Sigmoid colon (tissue), 6 donors: ENCODE measurements at regions not wholly inside any gene's neighbourhood (a gene's known extent, or its start where the extent isn't known, plus 50 kb on each side); places are given as distances from the start of the nearest gene placed in this dataset.

Experiments used
- DNase-seq: peaks from one replicate; pipeline ENCODE4 v3.0.0-alpha.2; 2019
- H3K27ac ChIP-seq, 4 donors: fragments of 200-600 bp; sonication (generic); one replicate each; pipeline ENCODE4 v1.5.1; 2016 to 2019; ENCODE audit warnings: mild to moderate bottlenecking in 1 of 4
- H3K27me3 ChIP-seq, 3 donors: fragments of 200-600 bp; sonication (generic); one replicate each; pipeline ENCODE4 v1.5.1; 2019; ENCODE audit warnings: mild to moderate bottlenecking in 1 of 3
- H3K36me3 ChIP-seq, 4 donors: fragments of 200-600 bp; sonication (generic); one replicate each; pipeline ENCODE4 v1.5.1; 2016 to 2019
- H3K4me1 ChIP-seq, 4 donors: fragments of 200-600 bp; sonication (generic); one replicate each; pipeline ENCODE4 v1.5.1; 2017 to 2019
- H3K4me3 ChIP-seq, 4 donors: fragments of 200-600 bp; sonication (generic); one replicate each; pipeline ENCODE4 v1.5.1; 2017 to 2019; ENCODE audit warnings: mild to moderate bottlenecking in 2 of 4, moderate library complexity in 1 of 4
- H3K9me3 ChIP-seq, 4 donors: fragments of 200-600 bp in 3 of 4; sonication (generic) in 3 of 4; one replicate each; pipeline versions ENCODE4 v1.5.1 to v1.6.1; 2013 to 2019
- EP300 ChIP-seq, 4 donors: sonication (generic); formaldehyde crosslinking; IDR thresholded peaks; one replicate each; pipeline ENCODE4 v1.6.1; 2017; ENCODE audit warnings: antibody characterized with exemption in 4 of 4
- POLR2A ChIP-seq, 2 donors: fragments of 450-650 bp; IDR thresholded peaks; one replicate each; pipeline ENCODE4 v1.6.1; 2016; ENCODE audit warnings: antibody characterized with exemption in 2 of 2, mild to moderate bottlenecking in 2 of 2, moderate library complexity in 2 of 2
- POLR2AphosphoS5 ChIP-seq, 4 donors: sonication (generic); formaldehyde crosslinking; IDR thresholded peaks; one replicate each; pipeline ENCODE4 v1.6.1; 2017; ENCODE audit warnings: antibody characterized with exemption in 4 of 4
- WGBS, 2 donors: extraction: QIAGEN DNeasy Blood & Tissue Kit; methylation state at CpG; one replicate each; pipeline ENCODE4 v1.1.7; 2013; 5-methylcytosine and 5-hydroxymethylcytosine counted together
- intact Hi-C: fragments of 100-400 bp; cut with DNase I; formaldehyde crosslinking; loops from one replicate; pipeline ENCODE4 v1.15.1; 2023
- TF ChIP-seq, protein P1 (sequence below), 4 experiments: fragments of 450-650 bp in 3 of 4; fragments of 200-600 bp in 1 of 4; IDR thresholded peaks; one replicate each; pipeline ENCODE4 v1.5.1; 2016 to 2019; ENCODE audit warnings: antibody characterized with exemption in 4 of 4, mild to moderate bottlenecking in 3 of 4, moderate library complexity in 2 of 4
- donor health status: healthy with polysubstance abuse.
- donor health status: healthy.

DNA sequence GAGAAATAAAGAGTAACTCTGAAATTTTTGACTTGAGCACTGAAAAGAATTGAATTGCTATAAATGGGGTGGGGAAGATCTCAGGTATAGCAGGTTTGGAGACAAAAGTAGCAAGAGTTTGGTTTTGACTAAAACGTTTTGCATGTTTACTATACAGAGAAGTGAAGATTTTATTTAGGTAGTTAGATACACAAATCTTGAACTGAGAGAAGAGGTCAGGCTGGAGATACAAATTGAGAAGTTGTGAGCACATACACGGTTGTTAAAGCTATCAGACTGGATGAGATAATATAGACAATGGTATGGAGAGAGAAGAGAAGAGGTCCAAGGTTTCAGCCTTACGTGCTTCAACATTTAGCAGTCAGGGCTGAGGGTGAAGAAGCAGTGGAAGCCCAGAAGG, 420.9 kb downstream of the FOXO1 start:
- no peaks in the 10 kb centered on the region for H3K27me3 ChIP-seq
- intact Hi-C loops, result no loop called here
- DNase-seq, result no peak
- H3K36me3 ChIP-seq, result no peaks in the 10 kb centered on the region
- no peak for TF ChIP-seq POLR2A (IDR thresholded peaks at IDR 0.05)
- no peak for TF ChIP-seq EP300 (IDR thresholded peaks at IDR 0.05)
- TF ChIP-seq, protein P1, sequence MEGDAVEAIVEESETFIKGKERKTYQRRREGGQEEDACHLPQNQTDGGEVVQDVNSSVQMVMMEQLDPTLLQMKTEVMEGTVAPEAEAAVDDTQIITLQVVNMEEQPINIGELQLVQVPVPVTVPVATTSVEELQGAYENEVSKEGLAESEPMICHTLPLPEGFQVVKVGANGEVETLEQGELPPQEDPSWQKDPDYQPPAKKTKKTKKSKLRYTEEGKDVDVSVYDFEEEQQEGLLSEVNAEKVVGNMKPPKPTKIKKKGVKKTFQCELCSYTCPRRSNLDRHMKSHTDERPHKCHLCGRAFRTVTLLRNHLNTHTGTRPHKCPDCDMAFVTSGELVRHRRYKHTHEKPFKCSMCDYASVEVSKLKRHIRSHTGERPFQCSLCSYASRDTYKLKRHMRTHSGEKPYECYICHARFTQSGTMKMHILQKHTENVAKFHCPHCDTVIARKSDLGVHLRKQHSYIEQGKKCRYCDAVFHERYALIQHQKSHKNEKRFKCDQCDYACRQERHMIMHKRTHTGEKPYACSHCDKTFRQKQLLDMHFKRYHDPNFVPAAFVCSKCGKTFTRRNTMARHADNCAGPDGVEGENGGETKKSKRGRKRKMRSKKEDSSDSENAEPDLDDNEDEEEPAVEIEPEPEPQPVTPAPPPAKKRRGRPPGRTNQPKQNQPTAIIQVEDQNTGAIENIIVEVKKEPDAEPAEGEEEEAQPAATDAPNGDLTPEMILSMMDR (IDR thresholded peaks at IDR 0.05), result no peak
- no peak for TF ChIP-seq POLR2AphosphoS5 (IDR thresholded peaks at IDR 0.05)
- no peaks in the 10 kb centered on the region for H3K4me1 ChIP-seq
- no peak overlapping the region for H3K27ac ChIP-seq
- H3K4me3 ChIP-seq, result no peak overlapping the region
- WGBS, 2 donors, result 50 to 54% methylated on average over 3 of the region's 3 CpGs
- H3K9me3 ChIP-seq, result no peaks in the 10 kb centered on the region

DNA sequence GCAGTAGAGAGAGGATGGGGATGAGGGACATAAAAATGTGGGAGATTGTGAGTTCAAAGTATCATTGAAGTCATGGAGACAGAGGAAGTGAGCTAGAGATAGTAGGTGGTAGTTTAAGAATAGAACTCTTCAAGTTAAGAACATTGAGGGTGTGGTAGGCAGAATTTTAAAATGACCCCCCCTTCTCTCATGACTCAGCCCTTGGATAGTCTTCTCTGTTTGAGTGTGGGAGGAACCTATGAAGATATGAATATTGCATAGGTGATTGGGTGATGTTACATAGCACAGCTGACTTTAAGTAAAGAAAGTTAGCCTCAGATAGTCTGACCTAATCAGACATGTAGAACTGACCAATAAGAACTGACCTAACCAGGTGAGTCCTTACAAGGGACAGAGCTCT, 418.6 kb downstream of the FOXO1 start:
- intact Hi-C loops, result no loop called here
- DNase-seq, result no peak
- Histone ChIP-seq H3K27me3 (no peaks in the 10 kb centered on the region), H3K9me3 (no peaks in the 10 kb centered on the region), H3K4me3 (no peak overlapping the region), H3K4me1 (no peaks in the 10 kb centered on the region), H3K27ac (no peak overlapping the region), H3K36me3 (no peaks in the 10 kb centered on the region)
- no peak for TF ChIP-seq POLR2AphosphoS5 (IDR thresholded peaks at IDR 0.05)
- no peak for TF ChIP-seq EP300 (IDR thresholded peaks at IDR 0.05)

DNA sequence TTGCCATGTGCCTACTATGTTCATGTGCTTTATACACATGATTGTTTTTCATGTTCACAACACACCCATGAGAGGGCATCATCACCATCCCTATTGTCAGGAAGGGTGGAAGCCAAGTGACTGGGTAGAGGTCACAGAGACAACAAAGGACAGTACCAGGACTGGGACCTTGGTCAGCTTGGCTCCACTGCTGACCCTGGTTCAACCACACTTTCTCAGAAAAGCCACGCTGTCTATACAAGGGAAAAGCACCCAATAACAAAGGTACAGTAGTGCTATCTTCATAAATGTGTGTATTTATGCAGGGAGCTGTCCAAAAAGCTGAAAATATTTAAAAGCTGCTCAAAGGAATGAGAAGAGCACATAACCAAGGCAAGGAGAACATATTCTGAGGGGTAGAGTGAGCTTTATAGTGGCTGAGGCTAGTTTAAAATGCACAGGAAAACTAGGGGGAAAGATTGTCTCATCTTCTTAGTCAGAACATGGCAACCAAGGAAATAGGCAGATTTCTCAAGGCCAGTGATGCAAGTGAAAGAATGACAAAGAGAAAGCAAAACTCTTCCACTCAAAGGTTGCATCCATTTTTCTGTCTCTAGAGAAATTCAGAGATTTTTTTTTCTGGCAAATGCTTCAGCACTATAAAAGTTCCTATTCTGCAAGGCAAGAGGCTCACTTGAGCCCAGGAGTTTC, 415.0 kb downstream of the FOXO1 start:
- Histone ChIP-seq H3K27ac (peak overlapping the region in 1 of 4 donors; percentile 52), H3K4me1 (no peaks in the 10 kb centered on the region), H3K36me3 (no peaks in the 10 kb centered on the region), H3K27me3 (no peaks in the 10 kb centered on the region), H3K9me3 (no peaks in the 10 kb centered on the region), H3K4me3 (no peak overlapping the region)
- TF ChIP-seq, protein P1 (IDR thresholded peaks at IDR 0.05), result no peak
- 50 to 80% methylated on average over 1 of the region's 1 CpG for WGBS, 2 donors
- intact Hi-C loops, result no loop called here
- DNase-seq, result no peak

DNA sequence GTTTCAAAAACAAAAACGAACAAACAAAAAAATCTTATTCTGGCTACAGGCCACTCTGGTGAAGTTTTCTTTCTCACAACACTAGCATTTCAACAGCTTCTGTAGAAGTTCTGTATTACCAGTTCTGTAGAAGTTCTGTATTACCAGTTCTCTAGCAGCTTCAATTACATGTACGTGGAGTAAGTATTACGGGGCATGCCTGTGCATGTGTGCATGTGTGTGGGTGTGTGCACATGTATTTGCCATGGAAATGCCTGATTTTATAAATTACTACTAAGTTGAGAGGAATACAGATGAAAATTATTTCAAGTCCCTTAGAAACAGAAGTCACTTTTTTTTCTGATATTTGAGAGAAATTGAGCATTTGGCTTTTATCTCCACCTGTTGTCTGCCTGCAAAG, 414.2 kb downstream of the FOXO1 start:
- H3K27me3 ChIP-seq, result no peaks in the 10 kb centered on the region
- H3K4me1 ChIP-seq, result no peaks in the 10 kb centered on the region
- WGBS, 2 donors, result 90 to 93% methylated on average over 3 of the region's 3 CpGs
- no peaks in the 10 kb centered on the region for H3K9me3 ChIP-seq
- no peak overlapping the region for H3K27ac ChIP-seq
- H3K4me3 ChIP-seq, result no peak overlapping the region
- no peaks in the 10 kb centered on the region for H3K36me3 ChIP-seq
- TF ChIP-seq, protein P1 (IDR thresholded peaks at IDR 0.05), result no peak
- TF ChIP-seq POLR2A (IDR thresholded peaks at IDR 0.05), result no peak
- TF ChIP-seq EP300 (IDR thresholded peaks at IDR 0.05), result no peak
- no peak for TF ChIP-seq POLR2AphosphoS5 (IDR thresholded peaks at IDR 0.05)
- intact Hi-C loops, result no loop called here
- DNase-seq, result no peak

DNA sequence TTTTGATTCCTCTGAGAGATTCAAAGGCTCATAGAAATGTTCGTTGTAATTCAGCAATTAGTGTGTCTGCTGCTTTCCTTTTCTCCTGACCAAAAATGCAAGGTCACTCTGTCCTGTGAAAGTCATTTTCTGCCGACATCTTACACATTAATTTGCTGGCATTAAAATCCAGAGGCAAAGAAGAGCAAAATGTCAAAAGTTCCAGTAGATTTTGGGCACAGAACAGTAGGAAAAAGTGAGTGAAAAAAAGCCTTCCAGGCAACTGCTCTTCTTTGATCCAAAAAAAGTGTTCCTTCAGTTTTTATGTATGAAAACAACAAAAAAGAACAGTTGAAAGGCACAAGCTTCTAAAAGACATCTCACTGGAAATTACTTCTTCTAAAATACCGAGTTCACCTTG, 413.8 kb downstream of the FOXO1 start:
- H3K36me3 ChIP-seq, result no peaks in the 10 kb centered on the region
- no peak for DNase-seq
- no peaks in the 10 kb centered on the region for H3K4me1 ChIP-seq
- H3K27me3 ChIP-seq, result no peaks in the 10 kb centered on the region
- H3K4me3 ChIP-seq, result no peak overlapping the region
- intact Hi-C loops, result no loop called here
- H3K27ac ChIP-seq, result no peak overlapping the region
- H3K9me3 ChIP-seq, result no peaks in the 10 kb centered on the region
- TF ChIP-seq POLR2AphosphoS5 (IDR thresholded peaks at IDR 0.05) (no peak), EP300 (IDR thresholded peaks at IDR 0.05) (no peak), POLR2A (IDR thresholded peaks at IDR 0.05) (no peak)
- TF ChIP-seq, protein P1 (IDR thresholded peaks at IDR 0.05), result no peak
- WGBS, 2 donors, result 79 to 80% methylated on average over 3 of the region's 3 CpGs
